Stomach (tissue), 8 donors: ENCODE measurements at regions not wholly inside any gene's neighbourhood (a gene's known extent, or its start where the extent isn't known, plus 50 kb on each side); places are given as distances from the start of the nearest gene placed in this dataset.

ENCODE experiments used
- DNase-seq, 2 donors: peaks; one replicate each; pipeline versions ENCODE4 v3.0.0 to v3.0.0-alpha.2; 2013 to 2019
- H3K27ac ChIP-seq, 5 donors: fragments of 200-600 bp in 4 of 5; sonication (generic) in 4 of 5; one replicate each; pipeline ENCODE4 v1.5.1; 2013 to 2019; ENCODE audit warnings: mild to moderate bottlenecking in 1 of 5, moderate library complexity in 1 of 5
- H3K27me3 ChIP-seq, 3 donors: fragments of 200-600 bp; sonication (generic); one replicate each; pipeline ENCODE4 v1.5.1; 2017 to 2019; ENCODE audit warnings: mixed run types in 1 of 3
- H3K36me3 ChIP-seq, 4 donors: fragments of 200-600 bp; sonication (generic); 1 replicate in 3 of 4; 2 replicates in 1 of 4; pipeline ENCODE4 v1.5.1; 2016 to 2019
- H3K4me1 ChIP-seq, 4 donors: fragments of 200-600 bp; sonication (generic); one replicate each; pipeline ENCODE4 v1.5.1; 2016 to 2019
- H3K4me3 ChIP-seq, 4 donors: fragments of 200-600 bp; sonication (generic) in 3 of 4; one replicate each; pipeline ENCODE4 v1.5.1; 2016 to 2019; ENCODE audit warnings: mild to moderate bottlenecking in 1 of 4
- H3K9me3 ChIP-seq, 4 donors: fragments of 200-600 bp; sonication (generic); one replicate each; pipeline ENCODE4 v1.5.1; 2016 to 2019
- EP300 ChIP-seq: sonication (generic); formaldehyde crosslinking; IDR thresholded peaks from one replicate; pipeline ENCODE4 v1.6.1; 2017; ENCODE audit warnings: antibody characterized with exemption
- POLR2A ChIP-seq, 4 donors: fragments of 450-650 bp; IDR thresholded peaks; one replicate each; pipeline ENCODE4 v1.6.1; 2016; ENCODE audit warnings: antibody characterized with exemption in 4 of 4, control low read depth in 2 of 4, mild to moderate bottlenecking in 1 of 4, moderate library complexity in 1 of 4
- POLR2AphosphoS5 ChIP-seq, 3 donors: sonication (generic); formaldehyde crosslinking; IDR thresholded peaks; one replicate each; pipeline ENCODE4 v1.6.1; 2016; ENCODE audit warnings: antibody characterized with exemption in 3 of 3
- WGBS, 5 donors: extraction: QIAGEN DNeasy Blood & Tissue Kit in 3 of 5; methylation state at CpG; one replicate each; pipeline versions ENCODE4 v1.1.5 to v1.1.7; 2013 to 2018; 5-methylcytosine and 5-hydroxymethylcytosine counted together
- intact Hi-C: fragments of 100-400 bp; cut with DNase I; formaldehyde crosslinking; loops from one replicate; pipeline ENCODE4 v1.15.1; 2023; ENCODE audit warnings: low total_unique reads
- TF ChIP-seq, protein P1 (sequence below), 7 experiments: fragments of 450-650 bp in 4 of 7; fragments of 200-600 bp in 3 of 7; sonication (generic) in 3 of 7; IDR thresholded peaks; one replicate each; pipeline ENCODE4 v1.5.1; 2016 to 2019; ENCODE audit warnings: antibody characterized with exemption in 7 of 7, control low read depth in 2 of 7, mild to moderate bottlenecking in 1 of 7
- donor health status: healthy with polysubstance abuse.
- donor health status: Bipolar disorder and iron deficiency.
- donor health status: healthy.

GRCh38 chr10:131478377-131478989 is 167.0 kb upstream of the TCERG1L start:
- whole genome bisulfite sequencing, 5 donors, result 51 to 66% (median 55%) methylated on average over 5 to 6 of the region's 6 CpGs
- Histone ChIP-seq H3K9me3 (no peaks in the 10 kb centered on the region), H3K4me1 (peaks cover 0 to 4% (median 0%) of the 10 kb centered on the region in 4 donors), H3K27ac (no peak overlapping the region), H3K4me3 (no peak overlapping the region), H3K36me3 (no peaks in the 10 kb centered on the region), H3K27me3 (peaks cover 0 to 37% (median 0%) of the 10 kb centered on the region in 3 donors)
- intact Hi-C loops, result no loop called here
- DNase-seq, result no peak
- TF ChIP-seq EP300 (no peak), POLR2AphosphoS5 (IDR thresholded peaks at IDR 0.05) (no peak), POLR2A (IDR thresholded peaks at IDR 0.05) (no peak)
- TF ChIP-seq, protein P1, sequence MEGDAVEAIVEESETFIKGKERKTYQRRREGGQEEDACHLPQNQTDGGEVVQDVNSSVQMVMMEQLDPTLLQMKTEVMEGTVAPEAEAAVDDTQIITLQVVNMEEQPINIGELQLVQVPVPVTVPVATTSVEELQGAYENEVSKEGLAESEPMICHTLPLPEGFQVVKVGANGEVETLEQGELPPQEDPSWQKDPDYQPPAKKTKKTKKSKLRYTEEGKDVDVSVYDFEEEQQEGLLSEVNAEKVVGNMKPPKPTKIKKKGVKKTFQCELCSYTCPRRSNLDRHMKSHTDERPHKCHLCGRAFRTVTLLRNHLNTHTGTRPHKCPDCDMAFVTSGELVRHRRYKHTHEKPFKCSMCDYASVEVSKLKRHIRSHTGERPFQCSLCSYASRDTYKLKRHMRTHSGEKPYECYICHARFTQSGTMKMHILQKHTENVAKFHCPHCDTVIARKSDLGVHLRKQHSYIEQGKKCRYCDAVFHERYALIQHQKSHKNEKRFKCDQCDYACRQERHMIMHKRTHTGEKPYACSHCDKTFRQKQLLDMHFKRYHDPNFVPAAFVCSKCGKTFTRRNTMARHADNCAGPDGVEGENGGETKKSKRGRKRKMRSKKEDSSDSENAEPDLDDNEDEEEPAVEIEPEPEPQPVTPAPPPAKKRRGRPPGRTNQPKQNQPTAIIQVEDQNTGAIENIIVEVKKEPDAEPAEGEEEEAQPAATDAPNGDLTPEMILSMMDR (IDR thresholded peaks at IDR 0.05), result no peak

DNA sequence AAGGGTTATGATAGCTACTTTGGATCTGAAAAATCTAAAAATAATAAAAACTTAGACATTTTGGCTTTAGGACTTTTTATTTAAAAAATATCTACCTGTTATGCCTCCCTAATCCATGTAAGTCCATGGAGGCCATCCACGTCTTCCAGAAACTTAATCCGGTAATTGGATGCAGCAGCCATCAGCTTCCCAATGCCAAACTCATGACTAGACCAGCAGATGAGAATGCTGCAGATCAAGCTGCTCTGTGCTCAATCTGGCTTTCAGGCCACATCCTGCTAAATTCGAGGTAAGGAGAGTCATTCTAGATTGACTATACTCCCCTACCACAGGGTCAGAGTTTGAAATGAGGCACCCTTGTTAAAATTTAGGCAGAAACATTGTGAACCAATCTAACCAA is 168.5 kb upstream of the TCERG1L start:
- Histone ChIP-seq H3K27ac (no peak overlapping the region), H3K27me3 (peaks cover 0 to 24% (median 0%) of the 10 kb centered on the region in 3 donors), H3K36me3 (no peaks in the 10 kb centered on the region), H3K4me1 (peaks cover 0 to 4% (median 0%) of the 10 kb centered on the region in 4 donors), H3K9me3 (no peaks in the 10 kb centered on the region), H3K4me3 (no peak overlapping the region)
- intact Hi-C loops, result no loop called here
- no peak for DNase-seq
- TF ChIP-seq POLR2A (IDR thresholded peaks at IDR 0.05), result no peak
- TF ChIP-seq POLR2AphosphoS5 (IDR thresholded peaks at IDR 0.05), result no peak
- TF ChIP-seq EP300, result no peak
- TF ChIP-seq, protein P1 (IDR thresholded peaks at IDR 0.05), result no peak
- 62 to 76% (median 68%) methylated on average over 3 of the region's 3 CpGs for WGBS, 5 donors

DNA sequence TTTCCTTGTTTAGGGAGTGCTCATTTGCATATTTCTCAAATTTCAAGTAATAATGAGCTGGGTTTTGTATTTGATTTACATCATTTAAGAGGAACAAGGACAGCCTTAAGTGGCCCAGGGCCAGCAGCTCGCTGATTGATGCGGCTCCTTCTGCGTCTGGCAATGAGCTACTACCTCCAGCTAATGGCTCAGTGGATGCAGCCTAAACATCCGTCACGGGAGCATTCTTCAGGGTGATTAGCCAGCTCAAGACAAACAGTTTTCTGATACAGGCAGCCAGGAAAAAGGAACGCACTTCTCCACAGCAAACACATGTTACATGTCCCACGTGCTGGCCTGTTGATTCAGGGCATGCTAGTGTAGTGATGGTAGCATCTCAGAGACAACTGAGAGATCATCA is 169.3 kb upstream of the TCERG1L start:
- no peaks in the 10 kb centered on the region for H3K36me3 ChIP-seq
- DNase-seq, result peak in 1 of 2 donors; percentile 30
- H3K27ac ChIP-seq, result no peak overlapping the region
- 11 to 34% (median 24%) methylated on average over 7 of the region's 7 CpGs for WGBS, 5 donors
- H3K27me3 ChIP-seq, result peaks cover 0 to 18% (median 0%) of the 10 kb centered on the region in 3 donors
- no peak overlapping the region for H3K4me3 ChIP-seq
- H3K9me3 ChIP-seq, result no peaks in the 10 kb centered on the region
- peaks cover 0 to 4% (median 0%) of the 10 kb centered on the region in 4 donors for H3K4me1 ChIP-seq
- TF ChIP-seq EP300, result no peak
- TF ChIP-seq POLR2AphosphoS5 (IDR thresholded peaks at IDR 0.05), result no peak
- TF ChIP-seq, protein P1 (IDR thresholded peaks at IDR 0.05), result no peak
- intact Hi-C loops, result no loop called here

DNA sequence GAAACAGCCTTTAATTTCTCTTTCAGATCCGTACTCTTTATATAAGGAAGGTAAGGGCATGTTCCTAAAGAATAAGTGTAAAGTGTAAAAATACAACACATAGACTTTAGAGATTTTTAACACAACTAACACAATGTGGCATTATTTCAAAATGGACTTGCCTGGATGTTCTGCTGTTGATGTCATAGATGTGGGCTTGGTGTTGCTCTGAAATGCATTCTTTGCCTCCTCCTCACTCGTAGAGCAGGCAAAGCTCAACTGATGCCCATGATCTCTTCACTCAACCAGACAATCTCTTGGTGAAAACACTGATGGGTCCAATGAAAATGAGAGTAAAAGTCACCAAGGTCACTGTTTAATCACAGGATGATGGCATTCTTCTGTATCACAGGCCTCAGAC is 174.2 kb upstream of the TCERG1L start:
- DNase-seq, result no peak
- H3K36me3 ChIP-seq, result no peaks in the 10 kb centered on the region
- no peaks in the 10 kb centered on the region for H3K4me1 ChIP-seq
- 66 to 76% (median 69%) methylated on average over 2 of the region's 2 CpGs for WGBS, 5 donors
- no peak for TF ChIP-seq POLR2A (IDR thresholded peaks at IDR 0.05)
- TF ChIP-seq EP300, result no peak
- no peak for TF ChIP-seq POLR2AphosphoS5 (IDR thresholded peaks at IDR 0.05)
- TF ChIP-seq, protein P1 (IDR thresholded peaks at IDR 0.05), result no peak
- H3K27me3 ChIP-seq, result peaks cover 0 to 4% (median 0%) of the 10 kb centered on the region in 3 donors
- no peaks in the 10 kb centered on the region for H3K9me3 ChIP-seq
- H3K4me3 ChIP-seq, result no peak overlapping the region
- no peak overlapping the region for H3K27ac ChIP-seq
- intact Hi-C loops, result no loop called here
